Liver (tissue), 3 donors: ENCODE measurements at regions not wholly inside any gene's neighbourhood (a gene's known extent, or its start where the extent isn't known, plus 50 kb on each side); places are given as distances from the start of the nearest gene placed in this dataset.

ENCODE experiments used
- CTCF ChIP-seq: fragments of 150-350 bp; IDR thresholded peaks from 2 replicates; pipeline ENCODE4 v1.5.1; 2017; ENCODE audit warnings: improper control_type of control experiment, low read depth, low read length; ENCODE audit not compliant: missing input control
- GABPA ChIP-seq, 2 donors: IDR thresholded peaks in 1 of 2; conservative IDR thresholded peaks in 1 of 2; 2 replicates each; pipeline ENCODE4 v1.6.1; 2016; ENCODE audit warnings: antibody characterized with exemption in 2 of 2, mild to moderate bottlenecking in 1 of 2, moderate library complexity in 1 of 2
- HNF4A ChIP-seq, 2 donors: conservative IDR thresholded peaks; 2 replicates each; pipeline ENCODE4 v1.6.1; 2016; ENCODE audit warnings: antibody characterized with exemption in 2 of 2, mild to moderate bottlenecking in 2 of 2
- RAD21 ChIP-seq, 2 donors: IDR thresholded peaks; 2 replicates each; pipeline ENCODE4 v1.6.1; 2016; ENCODE audit warnings: antibody characterized with exemption in 2 of 2, mild to moderate bottlenecking in 2 of 2
- YY1 ChIP-seq: IDR thresholded peaks from 2 replicates; pipeline ENCODE4 v1.6.1; 2016; ENCODE audit warnings: antibody characterized with exemption, mild to moderate bottlenecking
- ZBTB33 ChIP-seq: IDR thresholded peaks from 2 replicates; pipeline ENCODE4 v1.6.1; 2016; ENCODE audit warnings: antibody characterized with exemption
- donor health status: healthy.
- donor health status: healthy.

- TF ChIP-seq CTCF (no peak), HNF4A (conservative IDR thresholded peaks at IDR 0.05) (no peak), RAD21 (IDR thresholded peaks at IDR 0.05) (no peak), ZBTB33 (no peak), YY1 (no peak), GABPA (IDR thresholded peaks at IDR 0.05 in 1 of 2, conservative IDR thresholded peaks at IDR 0.05 in 1 of 2) (no peak)
Observed at GRCh38 chr9:31615966-31616365, 768.5 kb upstream of the ACO1 start.
